BJ (cell line): ENCODE measurements at regions not wholly inside any gene's neighbourhood (a gene's known extent, or its start where the extent isn't known, plus 50 kb on each side); places are given as distances from the start of the nearest gene placed in this dataset.

ENCODE experiments used
- CTCF ChIA-PET: fragments of 350-600 bp; formaldehyde crosslinking; extraction: SDS; loops from one replicate; lab custom pipeline; 2021; ENCODE audit warnings: antibody characterized with exemption, inconsistent platforms; lab: Yijun Ruan, JAX
- POLR2A ChIA-PET: fragments of 300-600 bp; sonication (Branson Sonifier 250); formaldehyde crosslinking; extraction: SDS; loops from one replicate; lab custom pipeline; 2021; ENCODE audit warnings: antibody characterized with exemption; lab: Charles Lee
- DNase-seq: peaks from one replicate; pipeline ENCODE4 v3.0.0-alpha.2; 2011; ENCODE audit warnings: low read depth
- H3K27me3 ChIP-seq: 2 replicates; pipeline ENCODE4 v1.6.0; 2011; ENCODE audit warnings: low read length; ENCODE audit not compliant: control insufficient read depth, insufficient read depth
- H3K36me3 ChIP-seq: 2 replicates; pipeline ENCODE4 v1.5.1; 2011; ENCODE audit warnings: low read length; ENCODE audit not compliant: control insufficient read depth, insufficient read depth
- H3K4me3 ChIP-seq: 2 replicates; pipeline ENCODE4 v1.5.1; 2011; ENCODE audit warnings: low read depth, mild to moderate bottlenecking, control low read depth, low read length
- TF ChIP-seq, protein P1 (sequence below): IDR thresholded peaks from 2 replicates; pipeline ENCODE4 v1.5.1; 2011; ENCODE audit warnings: low read depth, mild to moderate bottlenecking, control low read depth, inconsistent platforms, low read length, moderate library complexity; ENCODE audit not compliant: insufficient read depth

DNA sequence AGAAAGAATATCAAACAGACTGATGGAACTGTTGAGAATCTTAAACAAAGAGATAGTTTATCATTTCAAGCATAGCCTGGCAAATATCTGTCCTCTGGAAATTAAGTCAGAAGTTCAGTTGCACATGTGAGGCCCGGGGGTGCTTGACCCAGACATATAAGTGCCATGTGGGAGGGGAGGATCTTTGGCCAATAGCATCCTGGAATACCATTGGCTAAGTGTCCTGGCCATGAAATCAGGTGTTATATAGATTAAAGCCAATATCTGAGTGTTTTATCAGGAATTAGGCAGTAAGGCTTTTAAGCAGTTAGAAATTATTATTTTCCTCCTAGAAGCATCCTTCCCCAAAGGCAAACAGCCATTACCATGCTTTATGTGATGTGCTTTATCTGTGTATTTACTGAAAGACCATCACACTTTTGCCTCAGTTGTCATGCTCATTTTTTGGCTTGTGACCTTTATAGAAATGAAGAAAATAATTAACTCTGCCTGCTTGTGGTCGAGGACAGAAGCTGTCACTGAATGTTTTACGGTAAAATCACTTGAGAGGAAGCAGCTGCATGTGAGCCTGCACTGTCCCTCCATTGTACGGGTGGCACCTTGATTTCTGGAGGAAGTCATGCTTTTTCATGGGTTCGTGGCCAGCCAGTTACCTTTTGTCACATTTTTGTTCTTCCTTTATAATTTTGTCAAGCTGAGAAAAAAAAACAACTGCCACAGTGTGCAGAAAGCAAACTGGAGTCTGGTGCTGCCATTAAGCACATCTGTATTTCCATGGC lies 259.9 kb upstream of the FMN2 start:
- DNase-seq: no peak
- POLR2A ChIA-PET: no interaction called here
- CTCF ChIA-PET: no interaction called here

DNA sequence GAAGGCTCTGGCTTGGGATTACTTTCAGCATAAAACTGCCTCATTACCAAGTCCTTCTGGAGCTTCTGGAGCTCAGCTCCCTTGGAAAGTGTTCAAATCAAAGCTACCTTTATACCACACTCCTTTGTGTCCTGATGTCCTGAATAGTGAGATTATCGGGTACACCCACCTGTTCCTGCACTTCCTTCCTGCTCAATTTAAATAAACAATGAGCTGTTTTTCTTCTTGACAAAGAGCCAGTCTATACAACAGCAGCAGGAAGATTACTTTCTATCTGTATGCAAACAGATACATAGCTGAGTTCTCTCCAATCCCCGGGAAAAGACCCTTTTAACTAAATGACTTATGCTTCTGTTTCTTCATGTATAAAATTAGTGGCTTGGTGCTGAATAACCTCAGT lies 258.0 kb upstream of the FMN2 start:
- no peaks in the 10 kb centered on the region for H3K27me3 ChIP-seq
- no peak for DNase-seq
- ChIA-PET CTCF (no interaction called here), POLR2A (no interaction called here)
- TF ChIP-seq, protein P1, sequence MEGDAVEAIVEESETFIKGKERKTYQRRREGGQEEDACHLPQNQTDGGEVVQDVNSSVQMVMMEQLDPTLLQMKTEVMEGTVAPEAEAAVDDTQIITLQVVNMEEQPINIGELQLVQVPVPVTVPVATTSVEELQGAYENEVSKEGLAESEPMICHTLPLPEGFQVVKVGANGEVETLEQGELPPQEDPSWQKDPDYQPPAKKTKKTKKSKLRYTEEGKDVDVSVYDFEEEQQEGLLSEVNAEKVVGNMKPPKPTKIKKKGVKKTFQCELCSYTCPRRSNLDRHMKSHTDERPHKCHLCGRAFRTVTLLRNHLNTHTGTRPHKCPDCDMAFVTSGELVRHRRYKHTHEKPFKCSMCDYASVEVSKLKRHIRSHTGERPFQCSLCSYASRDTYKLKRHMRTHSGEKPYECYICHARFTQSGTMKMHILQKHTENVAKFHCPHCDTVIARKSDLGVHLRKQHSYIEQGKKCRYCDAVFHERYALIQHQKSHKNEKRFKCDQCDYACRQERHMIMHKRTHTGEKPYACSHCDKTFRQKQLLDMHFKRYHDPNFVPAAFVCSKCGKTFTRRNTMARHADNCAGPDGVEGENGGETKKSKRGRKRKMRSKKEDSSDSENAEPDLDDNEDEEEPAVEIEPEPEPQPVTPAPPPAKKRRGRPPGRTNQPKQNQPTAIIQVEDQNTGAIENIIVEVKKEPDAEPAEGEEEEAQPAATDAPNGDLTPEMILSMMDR: no peak
- no peaks in the 10 kb centered on the region for H3K36me3 ChIP-seq
- no peak overlapping the region for H3K4me3 ChIP-seq

More for the DNA sequence above, 259.9 kb upstream of the FMN2 start:
- H3K36me3 ChIP-seq: no peaks in the 10 kb centered on the region
- no peak overlapping the region for H3K4me3 ChIP-seq
- H3K27me3 ChIP-seq: no peaks in the 10 kb centered on the region
- TF ChIP-seq, protein P1: no peak

DNA sequence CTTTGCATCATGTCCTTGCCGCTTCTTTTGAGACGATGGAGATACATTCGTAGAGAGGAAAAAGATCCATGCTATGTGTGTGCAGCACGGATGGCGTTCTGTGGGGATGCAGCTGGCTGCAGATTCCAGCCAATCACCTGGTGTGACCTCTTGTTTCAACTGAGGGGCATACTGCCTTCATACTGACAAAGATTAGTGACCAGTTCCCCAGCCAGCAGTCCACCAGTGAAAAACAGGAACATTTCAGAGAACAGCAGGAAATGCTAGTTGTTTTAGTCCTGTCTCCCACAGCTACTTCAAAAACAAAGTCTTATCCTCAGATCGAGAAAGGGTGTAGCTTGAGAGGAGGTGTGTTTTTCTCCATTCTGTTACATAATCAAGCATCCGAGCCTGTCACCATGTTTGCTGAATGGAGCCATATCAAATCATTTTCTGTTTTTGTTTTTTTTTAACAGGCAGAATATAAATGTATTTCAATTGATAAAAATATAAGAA lies 255.7 kb upstream of the FMN2 start:
- POLR2A ChIA-PET: no interaction called here
- H3K27me3 ChIP-seq: no peaks in the 10 kb centered on the region
- no peak overlapping the region for H3K4me3 ChIP-seq
- no peak for DNase-seq
- no peaks in the 10 kb centered on the region for H3K36me3 ChIP-seq
- CTCF ChIA-PET: no interaction called here
- TF ChIP-seq, protein P1: no peak

DNA sequence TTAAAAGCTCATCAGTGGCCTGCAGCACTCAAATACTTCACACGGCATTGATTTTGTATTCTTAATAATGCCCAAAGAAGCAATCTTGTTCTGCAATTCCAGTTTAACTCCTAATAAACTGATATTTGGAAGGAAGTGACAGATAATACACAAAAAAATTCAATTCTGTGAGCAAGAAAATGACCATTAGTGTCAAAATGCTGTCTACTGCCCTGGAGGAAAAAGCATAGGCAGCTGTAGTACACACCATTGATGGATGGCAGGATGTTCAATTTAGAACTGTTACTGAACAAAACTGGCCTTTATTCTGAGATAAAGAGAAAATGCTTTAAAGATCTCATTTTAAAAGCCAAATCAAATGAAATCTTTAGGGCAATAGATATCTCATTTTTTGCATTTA lies 251.3 kb upstream of the FMN2 start:
- POLR2A ChIA-PET: no interaction called here

DNA sequence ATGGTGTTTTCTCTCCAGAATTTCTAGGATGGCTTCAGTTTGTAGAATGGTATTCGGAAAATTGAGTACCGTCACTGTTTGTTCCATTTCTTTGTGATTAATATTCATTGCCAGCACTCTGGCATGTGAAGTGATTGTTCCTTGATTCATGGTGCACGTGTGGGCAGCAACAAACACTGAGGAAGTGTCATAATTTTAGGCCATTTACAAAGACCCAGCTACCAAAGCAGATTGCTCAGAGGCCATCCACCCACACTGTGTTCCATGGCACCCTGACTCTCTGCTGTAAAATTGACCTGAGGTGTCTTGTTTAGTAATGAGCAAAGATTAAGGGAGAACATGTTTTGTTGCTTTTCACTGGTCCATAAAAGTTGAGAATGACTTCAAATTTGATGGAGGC lies 250.9 kb upstream of the FMN2 start:
- Histone ChIP-seq H3K27me3 (no peaks in the 10 kb centered on the region), H3K36me3 (no peaks in the 10 kb centered on the region), H3K4me3 (no peak overlapping the region)
- DNase-seq: no peak
- TF ChIP-seq, protein P1: no peak
- POLR2A ChIA-PET: no interaction called here
- CTCF ChIA-PET: no interaction called here

More for the DNA sequence above, 251.3 kb upstream of the FMN2 start:
- no peaks in the 10 kb centered on the region for H3K27me3 ChIP-seq
- CTCF ChIA-PET: interaction anchor here (0.7 kb wide), 1 partner anchor 21 kb away, joined by 3 read pairs; no protein-coding TSS in a partner anchor
- H3K36me3 ChIP-seq: no peaks in the 10 kb centered on the region
- no peak for DNase-seq
- H3K4me3 ChIP-seq: no peak overlapping the region
- TF ChIP-seq, protein P1: no peak
